Neuronal stem cell (in vitro differentiated cells): ENCODE measurements at regions not wholly inside any gene's neighbourhood (a gene's known extent, or its start where the extent isn't known, plus 50 kb on each side); places are given as distances from the start of the nearest gene placed in this dataset.

Source experiments
- DNase-seq: peaks from one replicate; pipeline ENCODE4 v3.0.0-alpha.2; 2013; ENCODE audit warnings: low spot score
- H2AFZ ChIP-seq: one replicate; pipeline ENCODE4 v1.6.1; 2013; ENCODE audit warnings: mild to moderate bottlenecking, low read length, inconsistent platforms
- H2AK5ac ChIP-seq: 2 replicates; pipeline ENCODE4 v1.6.1; 2013; ENCODE audit warnings: low read depth, mild to moderate bottlenecking, inconsistent platforms, low read length, moderate library complexity, mixed read lengths
- H2BK120ac ChIP-seq: 2 replicates; pipeline ENCODE4 v1.6.1; 2013; ENCODE audit warnings: low read depth, mild to moderate bottlenecking, inconsistent platforms, low read length, moderate library complexity, mixed read lengths
- H2BK12ac ChIP-seq: one replicate; pipeline ENCODE4 v1.6.1; 2013; ENCODE audit warnings: low read length, inconsistent platforms
- H2BK15ac ChIP-seq: 2 replicates; pipeline ENCODE4 v1.6.1; 2013; ENCODE audit warnings: mild to moderate bottlenecking, low read length, inconsistent platforms, mixed read lengths
- H2BK5ac ChIP-seq: one replicate; pipeline ENCODE4 v1.6.1; 2013; ENCODE audit warnings: inconsistent platforms, mild to moderate bottlenecking, low read length, moderate library complexity
- H3K14ac ChIP-seq: one replicate; pipeline ENCODE4 v1.6.1; 2013; ENCODE audit warnings: low read length, inconsistent platforms
- H3K18ac ChIP-seq: 2 replicates; pipeline ENCODE4 v1.6.1; 2013; ENCODE audit warnings: low read length, inconsistent platforms
- H3K23ac ChIP-seq: 2 replicates; pipeline ENCODE4 v1.6.1; 2013; ENCODE audit warnings: low read depth, mild to moderate bottlenecking, mixed read lengths, low read length, inconsistent platforms; ENCODE audit not compliant: poor library complexity
- H3K27ac ChIP-seq: replicated peaks from 3 replicates; pipeline ENCODE4 v1.5.1; 2013; ENCODE audit warnings: low read length, inconsistent platforms
- H3K27me3 ChIP-seq, 3 experiments: 2 replicates each; pipeline ENCODE4 v1.6.1; 2013; ENCODE audit warnings: low read length in 3 of 3, mild to moderate bottlenecking in 2 of 3, inconsistent platforms in 1 of 3, low read depth in 1 of 3, mixed read lengths in 1 of 3, moderate library complexity in 1 of 3; ENCODE audit not compliant: control insufficient read depth in 3 of 3, insufficient read depth in 3 of 3
- H3K36me3 ChIP-seq, 2 donors: replicated peaks in 1 of 2; 2 replicates each; pipeline ENCODE4 v1.6.1; 2013; ENCODE audit warnings: low read length in 2 of 2; ENCODE audit not compliant: control insufficient read depth in 2 of 2, insufficient read depth in 2 of 2
- H3K4ac ChIP-seq: 2 replicates; pipeline ENCODE4 v1.6.1; 2013; ENCODE audit warnings: inconsistent platforms, mild to moderate bottlenecking, low read length, moderate library complexity
- H3K4me1 ChIP-seq, 2 donors: 1 replicate in 1 of 2; 2 replicates in 1 of 2; pipeline ENCODE4 v1.6.1; 2013; ENCODE audit warnings: low read length in 2 of 2, low read depth in 1 of 2; ENCODE audit not compliant: control insufficient read depth in 2 of 2, insufficient read depth in 1 of 2
- H3K4me2 ChIP-seq: one replicate; pipeline ENCODE4 v1.6.1; 2013; ENCODE audit warnings: mild to moderate bottlenecking, low read length, inconsistent platforms; ENCODE audit not compliant: insufficient read depth, poor library complexity, severe bottlenecking
- H3K4me3 ChIP-seq, 2 donors: 2 replicates each; pipeline ENCODE4 v1.5.1; 2013; ENCODE audit warnings: low read length in 2 of 2, mild to moderate bottlenecking in 2 of 2, inconsistent platforms in 1 of 2, moderate library complexity in 1 of 2
- H3K79me1 ChIP-seq: one replicate; pipeline ENCODE4 v1.6.1; 2013; ENCODE audit warnings: low read depth, mild to moderate bottlenecking, inconsistent platforms, low read length, moderate library complexity
- H3K9ac ChIP-seq: one replicate; pipeline ENCODE4 v1.6.1; 2013; ENCODE audit warnings: mild to moderate bottlenecking, low read depth, low read length, inconsistent platforms; ENCODE audit not compliant: poor library complexity
- H3K9me3 ChIP-seq, 2 donors: replicated peaks in 1 of 2; 2 replicates each; pipeline versions ENCODE3 to v1.6.1; 2013; ENCODE audit warnings: low read length in 2 of 2, mild to moderate bottlenecking in 2 of 2, inconsistent platforms in 1 of 2, low read depth in 1 of 2, mixed read lengths in 1 of 2, moderate library complexity in 1 of 2; ENCODE audit not compliant: control insufficient read depth in 2 of 2, insufficient read depth in 1 of 2
- H4K8ac ChIP-seq: one replicate; pipeline ENCODE4 v1.6.1; 2013; ENCODE audit warnings: low read depth, mild to moderate bottlenecking, inconsistent platforms, low read length, moderate library complexity
- H4K91ac ChIP-seq: one replicate; pipeline ENCODE4 v1.6.1; 2013; ENCODE audit warnings: low read length, low read depth, mild to moderate bottlenecking, inconsistent platforms; ENCODE audit not compliant: poor library complexity
- WGBS, 2 donors: extraction: QIAGEN DNeasy Blood & Tissue Kit; methylation state at CpG; one replicate each; pipeline ENCODE4 v1.1.7; 2013; ENCODE audit warnings: missing lambda C conversion rate in 2 of 2, mixed read lengths in 1 of 2; ENCODE audit not compliant: insufficient read length in 2 of 2, insufficient replicate concordance in 1 of 2; ENCODE audit errors: extremely low coverage in 2 of 2; 5-methylcytosine and 5-hydroxymethylcytosine counted together

GRCh38 chr10:91012502-91012901 lies 91.6 kb upstream of the ANKRD1 start:
- H3K9ac ChIP-seq, result no peak overlapping the region
- H2BK15ac ChIP-seq, result no peak overlapping the region
- no peak overlapping the region for H4K8ac ChIP-seq
- H3K9me3 ChIP-seq, result no peaks in the 10 kb centered on the region
- H2BK12ac ChIP-seq, result no peak overlapping the region
- no peaks in the 10 kb centered on the region for H3K79me1 ChIP-seq
- no peak overlapping the region for H3K23ac ChIP-seq
- H2AFZ ChIP-seq, result no peak overlapping the region
- no peak overlapping the region for H3K4me2 ChIP-seq
- no peak overlapping the region for H2BK5ac ChIP-seq
- WGBS, 2 donors, result no CpG with 5 or more reads among the region's 4 CpGs
- DNase-seq, result no peak
- H3K14ac ChIP-seq, result no peak overlapping the region
- H3K4ac ChIP-seq, result no peak overlapping the region
- no peak overlapping the region for H2AK5ac ChIP-seq
- no peaks in the 10 kb centered on the region for H3K4me1 ChIP-seq
- H3K36me3 ChIP-seq, result no peaks in the 10 kb centered on the region
- H3K27me3 ChIP-seq, result no peaks in the 10 kb centered on the region
- no peak overlapping the region for H3K18ac ChIP-seq
- no peak overlapping the region for H2BK120ac ChIP-seq
- no peak overlapping the region for H3K27ac ChIP-seq
- no peak overlapping the region for H3K4me3 ChIP-seq
- no peak overlapping the region for H4K91ac ChIP-seq

DNA sequence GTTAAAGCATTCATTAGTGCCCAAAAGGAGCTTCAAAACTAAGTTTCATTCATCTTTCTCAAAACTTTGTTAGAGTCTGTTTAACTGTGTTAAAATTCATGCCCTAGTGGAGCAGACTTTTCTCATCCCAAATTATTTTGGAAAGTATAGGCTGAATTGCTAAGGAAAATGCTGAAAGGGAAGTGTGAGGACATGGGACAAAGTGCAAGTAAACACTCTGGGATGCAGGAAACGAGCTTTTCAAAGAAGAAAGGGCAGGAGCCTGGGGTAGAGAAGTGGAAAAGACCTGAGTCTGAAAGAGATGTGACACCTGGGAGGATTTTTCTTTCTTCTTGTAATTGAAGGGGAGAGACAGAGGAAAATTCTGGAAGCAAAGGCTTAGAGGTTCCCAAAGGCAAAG lies 93.1 kb upstream of the ANKRD1 start:
- Histone ChIP-seq H3K27me3 (no peaks in the 10 kb centered on the region), H3K4me2 (no peak overlapping the region), H3K18ac (no peak overlapping the region), H3K27ac (no peak overlapping the region), H3K4ac (no peak overlapping the region), H3K4me1 (no peaks in the 10 kb centered on the region), H3K14ac (no peak overlapping the region), H3K9ac (no peak overlapping the region), H4K8ac (no peak overlapping the region), H3K4me3 (no peak overlapping the region), H2AFZ (no peak overlapping the region), H2BK5ac (no peak overlapping the region), H2BK120ac (no peak overlapping the region), H3K79me1 (no peaks in the 10 kb centered on the region), H2AK5ac (no peak overlapping the region), H2BK15ac (no peak overlapping the region), H3K9me3 (no peaks in the 10 kb centered on the region), H2BK12ac (no peak overlapping the region), H4K91ac (no peak overlapping the region), H3K23ac (no peak overlapping the region), H3K36me3 (no peaks in the 10 kb centered on the region)
- DNase-seq, result no peak
- no CpG with 5 or more reads among the region's 1 CpG for WGBS, 2 donors

GRCh38 chr10:91017198-91017597 lies 96.3 kb upstream of the ANKRD1 start:
- no peak overlapping the region for H4K91ac ChIP-seq
- H3K4me3 ChIP-seq, result no peak overlapping the region
- no peaks in the 10 kb centered on the region for H3K27me3 ChIP-seq
- no peak overlapping the region for H3K4me2 ChIP-seq
- H3K23ac ChIP-seq, result no peak overlapping the region
- H2BK120ac ChIP-seq, result no peak overlapping the region
- H3K9ac ChIP-seq, result no peak overlapping the region
- H2BK15ac ChIP-seq, result no peak overlapping the region
- H3K9me3 ChIP-seq, result no peaks in the 10 kb centered on the region
- peak overlapping the region; percentile 19 for H2AFZ ChIP-seq
- no peak overlapping the region for H3K4ac ChIP-seq
- no peak overlapping the region for H3K18ac ChIP-seq
- H2BK12ac ChIP-seq, result no peak overlapping the region
- WGBS, 2 donors, result no CpG with 5 or more reads among the region's 3 CpGs
- no peaks in the 10 kb centered on the region for H3K36me3 ChIP-seq
- H2BK5ac ChIP-seq, result no peak overlapping the region
- H3K4me1 ChIP-seq, result no peaks in the 10 kb centered on the region
- H4K8ac ChIP-seq, result no peak overlapping the region
- H3K27ac ChIP-seq, result no peak overlapping the region
- no peak for DNase-seq
- no peaks in the 10 kb centered on the region for H3K79me1 ChIP-seq
- no peak overlapping the region for H2AK5ac ChIP-seq
- no peak overlapping the region for H3K14ac ChIP-seq

GRCh38 chr10:91021901-91022300 lies 101.0 kb upstream of the ANKRD1 start:
- no peak overlapping the region for H3K4ac ChIP-seq
- no peak overlapping the region for H2AK5ac ChIP-seq
- no peak overlapping the region for H2BK15ac ChIP-seq
- H3K79me1 ChIP-seq, result no peaks in the 10 kb centered on the region
- DNase-seq, result no peak
- H2AFZ ChIP-seq, result peak overlapping the region; percentile 8
- H2BK12ac ChIP-seq, result no peak overlapping the region
- no peak overlapping the region for H4K8ac ChIP-seq
- peak overlapping the region; percentile 25 for H3K14ac ChIP-seq
- no peak overlapping the region for H2BK5ac ChIP-seq
- H3K27me3 ChIP-seq, result no peaks in the 10 kb centered on the region
- H2BK120ac ChIP-seq, result no peak overlapping the region
- no peak overlapping the region for H3K23ac ChIP-seq
- H3K27ac ChIP-seq, result no peak overlapping the region
- no peak overlapping the region for H3K9ac ChIP-seq
- H3K4me3 ChIP-seq, result no peak overlapping the region
- WGBS, 2 donors, result no CpG with 5 or more reads among the region's 3 CpGs
- no peak overlapping the region for H3K4me2 ChIP-seq
- H3K36me3 ChIP-seq, result no peaks in the 10 kb centered on the region
- no peaks in the 10 kb centered on the region for H3K9me3 ChIP-seq
- no peak overlapping the region for H3K18ac ChIP-seq
- no peak overlapping the region for H4K91ac ChIP-seq
- peaks cover 11 to 19% of the 10 kb centered on the region in 2 donors for H3K4me1 ChIP-seq
